Stimulated activated CD4-positive, alpha-beta T cell treated with anti-CD3 and anti-CD28 coated beads, TNF-alpha, amount 100 ng/mL, for 4 hours (primary cell): ENCODE measurements at regions not wholly inside any gene's neighbourhood (a gene's known extent, or its start where the extent isn't known, plus 50 kb on each side); places are given as distances from the start of the nearest gene placed in this dataset.

Experiments used
- DNase-seq, 3 experiments: peaks; one replicate each; pipeline ENCODE4 v3.0.0-alpha.2; 2020; ENCODE audit warnings: low read depth in 3 of 3

DNA sequence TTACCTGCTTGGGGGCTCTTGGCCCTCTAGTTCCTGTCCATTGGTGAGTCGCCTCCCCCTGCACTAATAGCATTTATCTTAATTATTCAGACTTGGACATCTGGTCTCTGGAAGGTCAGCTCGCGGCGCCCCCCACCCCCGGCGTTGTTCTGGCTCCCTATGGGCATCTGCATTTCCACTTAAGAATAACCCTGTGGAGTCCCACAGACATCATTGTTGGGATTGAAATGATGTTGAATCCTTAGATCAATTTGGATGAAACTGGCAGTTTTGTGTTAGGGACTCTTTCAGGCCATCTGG, 313.8 kb upstream of the HS6ST1 start:
- DNase-seq, result no peak

DNA sequence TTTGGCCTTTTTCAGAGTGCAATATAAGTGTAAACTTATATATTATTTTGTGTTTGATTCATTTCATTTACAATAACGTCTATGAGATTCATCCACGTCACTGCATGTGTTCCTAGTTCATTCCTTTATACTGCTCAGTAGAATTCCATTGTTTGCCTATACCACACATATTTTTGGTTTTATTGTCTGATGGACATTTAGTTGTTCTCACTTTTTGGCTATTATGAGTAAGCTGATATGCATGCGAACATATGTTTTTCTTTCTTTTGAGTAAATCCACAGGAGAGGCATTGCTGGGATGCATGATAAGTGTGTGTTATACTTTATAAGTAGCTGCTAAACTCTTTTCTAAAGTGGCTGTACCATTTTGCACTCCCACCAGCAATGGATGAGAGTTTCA, 314.8 kb upstream of the HS6ST1 start:
- no peak for DNase-seq

DNA sequence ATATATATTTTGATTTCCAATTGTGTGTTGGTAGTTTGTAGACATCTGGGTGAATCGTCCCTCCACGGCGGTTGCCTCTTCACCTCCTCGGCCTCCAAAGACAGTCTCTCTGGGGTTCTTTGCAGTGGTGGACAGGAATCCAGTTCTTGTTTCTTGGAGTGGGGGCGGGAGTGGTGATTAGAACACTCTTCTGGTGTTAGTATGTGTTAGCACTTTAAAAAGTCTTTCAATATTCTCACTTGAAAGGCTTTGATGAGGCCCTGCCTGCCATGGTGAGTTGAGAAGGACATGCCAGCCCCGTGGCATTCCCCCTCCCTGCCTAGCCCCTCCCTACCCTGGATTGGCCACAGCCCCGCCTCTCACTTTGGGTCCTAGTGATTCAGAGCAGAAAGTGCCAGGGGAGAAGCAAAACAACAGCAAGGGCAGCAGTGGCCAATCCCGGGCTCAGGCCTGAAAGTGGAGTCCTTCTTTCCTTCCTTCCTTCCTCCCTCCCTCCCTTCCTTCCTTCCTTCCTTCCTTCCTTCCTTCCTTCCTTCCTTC, 316.8 kb upstream of the HS6ST1 start:
- no peak for DNase-seq

DNA sequence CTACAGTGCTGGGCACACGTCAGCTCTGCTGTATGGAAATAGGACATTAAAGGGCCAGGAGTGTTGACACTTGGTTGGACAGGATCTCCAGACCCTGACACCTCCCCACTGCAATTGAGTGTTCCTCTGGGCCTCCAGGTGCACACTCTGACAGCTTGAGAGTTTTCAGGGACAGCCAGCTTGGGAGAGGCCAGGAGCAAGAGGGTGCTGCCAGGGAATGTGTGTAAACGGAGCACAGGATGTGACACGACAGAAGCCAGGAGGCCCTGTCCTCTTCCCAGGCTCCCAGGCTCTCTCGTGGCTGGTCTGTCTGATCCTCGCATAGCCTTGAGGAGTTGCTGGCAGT, 318.1 kb upstream of the HS6ST1 start:
- no peak for DNase-seq

DNA sequence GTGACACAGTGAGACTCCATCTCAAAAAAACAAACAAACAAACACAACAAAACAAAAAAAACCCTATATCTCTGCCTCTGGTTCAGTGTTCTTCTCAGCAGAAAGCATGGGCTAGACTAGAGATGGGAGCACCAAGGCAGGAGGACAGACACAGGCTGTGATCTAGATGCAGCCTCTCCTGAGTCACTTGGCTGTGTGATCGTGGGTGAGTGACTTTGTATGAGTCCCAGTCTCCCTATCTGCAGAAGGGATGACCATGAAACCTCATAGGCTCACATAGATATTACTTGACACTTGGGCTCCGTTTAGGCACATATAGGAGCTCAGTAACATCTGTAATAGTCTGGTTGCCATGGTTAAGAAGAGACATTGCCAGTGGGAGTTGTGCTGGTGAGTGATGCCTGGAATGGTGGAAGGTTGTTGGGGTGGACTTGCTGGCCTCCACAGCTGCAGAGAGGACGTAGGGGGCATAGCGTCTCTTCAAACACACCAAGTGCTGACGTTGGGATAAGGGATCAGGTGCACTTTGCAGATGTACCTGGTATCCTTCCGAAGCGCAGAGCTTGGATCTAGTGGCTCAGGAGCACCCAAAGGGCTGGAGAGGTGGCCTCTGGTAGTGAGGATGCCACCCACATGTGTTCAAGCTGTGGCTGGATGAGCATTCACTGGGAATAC, 318.9 kb upstream of the HS6ST1 start:
- no peak for DNase-seq

DNA sequence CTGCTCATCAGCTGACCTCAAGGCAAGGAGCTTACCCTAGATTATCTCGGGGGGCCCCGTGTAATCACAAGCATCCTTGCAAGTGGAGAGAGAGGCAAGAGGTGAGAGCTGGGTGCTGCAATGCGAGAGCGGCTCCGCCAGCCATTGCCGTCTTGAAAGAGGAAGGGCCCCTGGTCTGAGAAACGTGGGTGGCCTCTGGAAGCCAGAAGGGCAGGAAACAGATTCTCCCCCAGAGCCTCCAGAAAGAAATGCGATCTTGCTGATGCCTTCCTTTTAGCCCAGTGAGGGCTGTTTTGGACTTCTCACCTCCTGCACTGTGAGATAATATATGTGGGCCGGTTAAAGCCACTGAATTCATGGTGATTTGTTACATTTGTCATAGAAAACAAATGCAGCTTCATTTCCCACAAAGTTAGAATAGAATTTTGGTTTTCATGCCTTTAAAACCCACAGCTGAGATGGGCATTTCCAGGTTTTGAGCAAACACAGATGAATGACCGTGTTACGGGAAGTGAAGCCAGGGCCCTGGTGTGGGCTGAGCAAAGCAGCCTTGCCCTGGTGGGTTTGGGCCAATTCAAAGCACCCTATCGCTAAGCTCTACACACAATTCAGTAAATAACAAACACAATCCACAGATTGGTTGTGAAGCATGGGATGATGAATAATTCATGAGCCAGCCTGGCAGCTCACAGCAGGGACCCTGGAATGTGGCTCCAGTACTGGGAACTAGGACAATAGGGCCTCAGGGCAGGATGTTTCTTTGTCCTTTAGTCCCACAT, 319.9 kb upstream of the HS6ST1 start:
- DNase-seq, result no peak

DNA sequence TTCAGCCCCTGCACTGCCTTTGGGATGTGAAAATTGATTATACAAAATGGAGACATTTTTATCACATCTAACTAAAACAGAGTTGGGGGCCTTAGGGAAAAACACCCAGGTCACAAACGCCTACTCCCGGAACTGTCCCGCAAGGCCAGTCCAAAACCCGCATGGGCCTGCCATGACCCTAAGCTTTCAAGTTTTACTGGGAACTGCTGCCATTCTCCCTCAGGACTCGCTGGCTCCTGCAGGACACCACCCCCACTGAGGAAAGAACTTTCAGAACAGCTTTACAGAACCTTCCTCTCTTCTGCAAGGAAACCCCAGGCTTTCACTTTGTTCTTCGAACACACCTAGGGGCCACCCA, 320.4 kb upstream of the HS6ST1 start:
- DNase-seq, result no peak

DNA sequence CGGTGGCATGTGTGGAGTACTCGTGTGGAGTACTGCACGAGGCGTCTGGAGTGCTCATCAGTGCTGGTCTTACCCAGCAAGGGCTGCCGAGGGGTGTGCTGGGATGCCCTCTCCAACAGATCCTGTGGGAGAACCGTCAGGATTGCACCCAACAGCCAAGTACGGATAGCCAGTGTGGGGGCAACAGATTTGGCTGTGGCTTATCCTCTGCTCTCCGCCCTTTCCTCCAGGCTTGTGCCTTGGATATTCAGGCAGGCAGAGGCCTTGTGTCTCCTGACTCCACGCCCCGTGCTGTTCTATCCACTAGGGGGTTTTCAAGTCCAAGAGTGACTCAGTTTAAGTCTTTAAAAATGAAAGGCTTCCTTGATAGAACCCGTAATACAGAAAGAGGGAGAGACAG, 321.0 kb upstream of the HS6ST1 start:
- DNase-seq, result no peak

DNA sequence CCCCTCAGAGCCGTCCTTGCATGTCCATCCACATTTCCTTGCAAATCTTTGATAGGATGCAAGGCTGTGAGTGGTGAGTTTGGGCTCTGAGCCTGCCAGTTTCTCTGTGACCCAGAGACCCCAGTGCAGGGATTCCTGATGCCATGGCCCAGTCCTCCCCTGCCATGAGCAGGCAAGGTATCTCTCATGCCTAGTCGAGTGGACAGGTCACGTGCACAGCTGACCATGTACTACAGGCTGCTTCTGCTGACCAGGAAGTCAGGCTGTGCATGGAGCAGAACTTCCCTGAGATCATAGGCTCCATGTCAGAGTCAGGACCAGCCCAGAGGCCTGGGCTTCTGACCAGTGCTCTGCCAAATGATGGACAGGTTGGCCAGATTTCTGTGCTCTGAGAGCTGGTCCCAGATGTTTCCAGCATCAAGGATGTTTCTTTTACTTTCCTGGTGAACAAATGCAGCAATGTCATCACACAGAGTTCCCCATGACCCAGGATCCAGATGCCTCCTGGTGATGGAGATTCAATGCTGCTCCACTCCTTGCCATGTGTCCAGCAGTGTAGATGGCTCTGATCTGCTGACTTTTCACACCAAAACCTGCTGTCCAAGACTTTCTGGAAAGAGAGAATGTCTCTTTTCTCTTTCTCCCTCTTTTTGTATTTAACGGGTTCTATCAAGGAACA, 321.6 kb upstream of the HS6ST1 start:
- DNase-seq, result no peak

DNA sequence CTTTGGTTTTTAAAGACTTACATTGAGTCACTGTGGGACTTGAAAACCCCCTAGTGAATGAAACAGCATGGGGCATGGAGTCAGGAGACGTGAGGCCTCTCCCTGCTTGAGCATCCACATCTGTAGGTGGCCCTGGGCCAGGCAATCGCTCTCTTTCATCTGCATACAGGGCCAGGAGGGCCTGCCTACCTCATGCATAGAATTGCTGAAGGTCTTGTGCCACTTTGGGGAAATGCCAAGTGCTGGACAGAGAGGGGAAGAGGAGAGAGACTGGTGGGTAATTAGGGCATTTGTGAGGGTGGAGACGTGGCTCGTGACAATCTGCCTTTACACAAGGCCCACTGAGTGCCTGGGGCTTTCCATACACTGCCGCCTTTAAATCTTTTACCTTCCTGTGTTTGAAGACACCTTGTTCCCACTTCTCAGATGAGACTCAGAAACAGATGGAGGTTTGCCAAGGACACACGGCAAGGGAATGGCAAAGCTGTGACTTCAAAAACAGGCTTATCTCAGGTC, 322.2 kb upstream of the HS6ST1 start:
- DNase-seq, result no peak

DNA sequence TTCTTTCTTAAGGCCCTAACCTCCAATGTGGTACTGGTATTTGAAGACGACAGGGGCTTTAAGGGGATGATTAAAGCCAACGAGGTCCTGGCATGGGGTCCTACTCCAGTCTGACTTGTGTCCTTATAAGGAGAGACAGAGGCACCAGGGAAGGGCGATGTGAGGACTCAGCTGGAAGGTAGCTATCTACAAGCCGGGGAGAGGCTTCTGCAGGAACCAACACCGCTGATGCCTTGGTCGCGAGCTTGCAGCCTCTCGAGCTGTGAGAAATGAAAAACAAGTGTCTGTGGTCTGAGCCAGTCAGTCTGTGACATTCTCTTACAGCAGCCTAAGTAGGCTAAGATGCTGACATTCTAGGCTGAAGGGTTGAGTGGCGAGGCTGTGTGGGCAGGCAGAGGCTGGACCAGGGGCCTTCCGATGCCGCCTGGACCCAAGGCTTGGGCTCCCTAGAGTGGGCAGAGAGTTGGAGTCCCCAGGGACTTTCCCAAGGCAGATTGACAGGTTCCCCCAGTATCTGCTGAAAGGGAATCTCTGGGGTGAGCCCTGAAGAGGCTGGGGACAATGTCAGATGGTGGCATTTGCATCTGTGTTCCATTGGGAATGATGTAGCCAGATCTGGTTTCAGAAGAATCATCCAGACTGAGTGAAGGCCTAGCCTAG, 322.9 kb upstream of the HS6ST1 start:
- no peak for DNase-seq

DNA sequence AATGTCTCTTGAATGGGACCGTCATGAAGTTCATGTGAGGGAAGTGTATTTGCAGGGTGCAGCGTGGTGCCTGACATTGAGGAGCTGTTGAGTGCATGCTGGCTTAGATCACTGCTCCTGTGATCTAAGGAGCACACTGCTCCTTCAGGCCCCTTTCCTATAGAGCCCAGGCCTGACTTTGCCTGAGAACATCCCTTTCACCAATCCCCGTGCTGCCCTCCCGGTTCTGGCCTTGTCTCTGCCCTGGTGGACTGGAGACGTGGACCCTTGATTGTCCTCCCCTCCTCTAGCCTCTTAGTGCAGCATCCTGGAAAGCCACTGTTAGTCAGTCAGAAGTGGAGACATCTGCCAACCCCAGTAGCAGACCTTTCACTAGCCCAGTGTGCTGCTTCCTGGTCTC, 323.6 kb upstream of the HS6ST1 start:
- no peak for DNase-seq

DNA sequence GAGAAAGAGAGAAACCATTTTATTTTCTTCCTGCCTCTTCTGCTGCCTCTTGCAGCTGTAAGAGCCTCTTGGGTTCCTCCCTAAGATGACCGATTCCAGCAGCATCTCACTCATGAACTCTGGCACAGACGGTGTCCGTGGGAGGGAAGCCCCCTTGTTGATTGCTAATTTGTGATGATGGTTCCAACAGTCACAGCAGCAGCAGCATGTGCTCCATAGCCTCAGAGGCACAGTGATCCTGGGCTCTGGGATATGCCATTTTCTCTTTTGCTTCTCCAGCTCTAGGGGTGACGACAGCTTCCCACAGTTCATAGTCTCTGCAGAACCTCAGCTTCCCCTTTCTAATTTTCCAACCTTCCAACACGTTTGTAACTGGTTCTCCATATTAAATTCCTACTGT, 324.2 kb upstream of the HS6ST1 start:
- no peak for DNase-seq

DNA sequence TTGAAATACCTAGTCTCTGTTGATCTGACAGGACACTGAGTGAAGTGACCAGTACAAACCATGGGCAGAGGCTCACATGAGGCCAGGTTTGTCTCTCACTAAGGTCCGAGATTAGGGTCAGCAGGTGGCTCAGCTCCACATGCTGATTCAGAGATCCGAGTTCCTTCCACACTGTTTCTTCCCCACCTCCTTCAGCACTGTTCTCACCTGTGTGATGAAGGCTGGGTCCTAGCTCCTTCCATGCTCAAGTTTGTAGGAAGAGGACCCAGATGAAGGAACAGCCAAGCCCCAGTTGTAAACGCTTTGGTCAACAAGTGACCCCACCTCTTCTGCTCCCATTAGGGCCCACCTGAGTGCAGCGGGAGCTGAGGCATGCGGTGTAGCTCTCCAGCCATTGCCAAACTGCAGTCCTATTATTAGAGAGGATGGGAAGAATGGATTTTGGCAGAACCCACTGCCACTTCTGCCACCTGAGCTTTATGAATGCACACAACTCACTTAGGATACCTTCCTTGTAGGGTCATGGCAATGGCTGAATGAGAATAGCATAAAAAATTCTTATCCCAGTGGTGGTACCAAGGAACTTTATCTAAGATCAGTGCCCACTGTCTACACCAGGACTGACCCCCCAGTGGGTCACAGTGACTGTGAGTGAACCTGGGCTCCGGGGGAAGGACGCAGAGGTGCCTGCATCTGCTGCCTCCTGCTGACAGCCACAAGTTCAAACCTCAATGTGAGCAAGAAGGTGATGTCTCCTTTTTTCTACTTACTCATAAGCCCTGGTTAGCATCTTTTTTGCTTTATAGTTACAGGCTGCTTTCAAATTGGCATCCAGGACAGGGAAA, 324.8 kb upstream of the HS6ST1 start:
- no peak for DNase-seq

DNA sequence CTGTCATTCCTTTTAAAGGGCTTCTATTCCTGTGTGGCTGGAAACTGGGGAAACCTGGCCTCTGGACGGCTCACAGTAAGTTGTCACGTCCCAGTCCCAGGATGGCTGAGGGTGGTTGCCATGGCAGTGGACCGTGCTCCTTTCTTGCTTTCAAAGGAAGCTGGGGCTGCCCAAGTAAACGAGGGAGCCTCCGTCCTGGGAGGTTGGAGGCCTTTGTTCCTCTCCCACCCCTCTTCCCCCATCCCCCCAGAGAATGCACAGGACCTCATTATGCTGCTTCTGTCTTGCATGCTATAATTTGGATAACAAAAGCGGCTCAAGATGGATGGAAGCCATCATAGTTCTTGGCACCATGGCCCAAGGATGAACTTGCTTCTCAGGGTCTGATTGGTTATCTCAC, 325.5 kb upstream of the HS6ST1 start:
- no peak for DNase-seq

DNA sequence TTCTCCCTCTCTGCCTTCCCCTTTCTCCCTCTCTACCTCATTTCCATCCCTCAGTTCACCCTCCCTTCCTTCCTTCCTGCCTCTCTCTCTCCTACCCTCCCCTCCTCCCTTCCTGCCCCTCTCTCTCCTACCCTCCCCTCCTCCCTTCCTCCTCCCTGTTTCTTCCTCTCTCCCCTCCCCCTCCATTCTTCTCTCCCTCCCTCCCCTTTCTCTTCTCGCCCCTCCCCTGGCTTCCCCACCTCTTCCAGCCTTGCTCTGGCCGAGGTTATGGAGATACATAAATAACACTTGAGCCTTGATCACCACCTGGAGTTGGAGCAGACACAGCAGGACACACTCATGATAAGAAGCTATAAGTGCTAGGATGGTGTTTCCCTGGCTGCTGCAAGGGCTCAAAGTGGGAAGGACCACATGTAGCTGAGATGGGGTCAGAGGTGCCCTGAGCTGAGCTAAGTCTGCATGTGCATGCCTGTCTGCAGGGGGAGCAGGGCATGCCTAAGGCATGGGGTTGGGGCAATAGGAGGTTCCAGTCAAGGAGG, 326.1 kb upstream of the HS6ST1 start:
- DNase-seq, result no peak

DNA sequence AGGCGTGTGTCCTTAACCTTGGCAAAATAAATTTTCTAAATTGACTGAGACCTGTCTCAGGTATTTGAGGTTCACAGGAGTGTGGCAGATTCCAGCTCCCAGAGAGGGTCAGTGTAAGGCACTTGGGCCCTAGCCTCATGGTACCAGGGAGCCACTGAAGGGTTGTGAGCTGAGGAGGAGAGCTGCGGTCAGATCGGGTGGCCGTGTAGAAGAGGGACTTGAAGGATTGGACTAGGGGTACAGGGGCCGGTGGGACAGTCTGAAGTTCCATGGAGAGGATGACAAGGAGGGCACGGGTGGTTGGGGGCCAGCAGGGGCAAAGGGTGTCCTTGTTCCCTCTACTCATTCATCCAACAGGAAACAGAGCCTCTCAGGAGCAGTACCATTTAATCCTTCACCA, 327.0 kb upstream of the HS6ST1 start:
- no peak for DNase-seq

DNA sequence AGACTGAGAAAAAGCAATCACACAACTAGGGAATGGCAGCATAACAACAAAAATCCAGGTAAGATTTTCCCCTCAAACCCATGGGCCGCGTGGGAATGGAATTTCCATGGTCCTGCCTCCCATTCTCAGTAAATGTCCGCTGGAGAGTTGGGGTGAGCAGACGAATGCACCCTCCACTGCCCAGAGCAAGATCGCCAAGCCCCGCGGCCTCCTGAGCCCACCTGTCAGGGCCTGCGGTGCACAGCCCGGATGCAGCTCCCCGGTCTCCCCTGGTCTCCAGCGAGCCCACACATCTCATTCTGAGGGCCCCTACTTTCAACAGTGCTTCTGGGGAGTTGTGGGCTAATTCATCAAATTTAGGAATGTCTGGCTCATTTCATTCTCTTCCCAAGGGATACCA, 327.4 kb upstream of the HS6ST1 start:
- no peak for DNase-seq

DNA sequence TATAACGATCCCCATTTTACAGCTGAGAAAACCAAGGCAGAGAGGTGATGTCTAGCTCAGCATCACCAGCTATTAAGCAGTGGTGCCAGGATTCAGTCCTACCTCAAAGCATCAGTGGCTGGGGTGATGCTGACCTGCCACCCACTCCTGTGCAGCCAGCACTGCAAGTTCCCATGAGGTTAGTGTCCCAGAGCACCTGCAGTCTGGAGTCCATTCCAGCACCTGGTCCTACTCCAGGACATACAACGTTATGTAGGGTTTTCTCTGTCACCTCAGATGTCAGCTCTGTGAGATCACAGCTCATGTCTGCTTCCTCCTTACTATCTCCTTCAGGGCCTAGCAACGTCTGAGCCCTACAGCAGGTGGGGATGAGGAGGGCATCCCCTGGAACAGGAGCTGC, 328.0 kb upstream of the HS6ST1 start:
- DNase-seq, result no peak

DNA sequence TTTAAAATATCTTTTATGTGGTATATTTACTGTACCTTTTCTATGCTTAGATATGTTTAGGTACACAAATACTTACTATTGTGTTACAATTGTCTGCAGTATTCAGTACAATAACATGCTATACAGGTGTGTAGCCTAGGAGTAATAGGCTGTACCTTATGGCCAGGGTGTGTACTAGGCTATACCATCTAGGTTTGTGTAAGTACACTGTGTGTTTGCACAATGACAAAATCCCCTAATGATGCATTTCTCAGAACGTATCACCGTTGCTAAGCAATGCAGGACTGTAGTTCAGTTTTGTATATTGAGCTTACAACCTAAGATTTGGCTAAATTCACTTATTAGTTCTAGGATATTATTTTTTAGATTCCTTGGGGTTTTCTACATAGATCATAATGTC, 332.3 kb upstream of the HS6ST1 start:
- no peak for DNase-seq

DNA sequence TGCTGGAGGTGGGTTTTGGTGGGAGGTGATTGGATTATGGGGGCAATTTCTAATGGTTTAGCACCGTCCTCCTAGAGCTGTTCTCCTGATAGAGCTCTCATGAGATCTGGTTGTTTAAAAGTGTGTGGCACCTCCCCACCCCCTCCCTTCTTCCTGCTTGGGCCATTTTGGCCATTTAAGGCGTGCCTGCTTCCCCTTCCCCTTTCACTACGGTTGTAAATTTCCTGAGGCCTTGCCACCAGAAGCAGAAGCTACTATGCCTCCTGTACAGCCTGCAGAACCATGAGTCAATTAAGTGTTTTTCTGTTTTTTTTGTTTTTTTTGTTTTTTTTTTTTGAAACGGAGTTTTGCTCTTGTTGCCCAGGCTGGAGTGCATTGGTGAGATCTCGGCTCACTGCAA, 335.7 kb upstream of the HS6ST1 start:
- DNase-seq, result no peak
